PC-9 (cell line): ENCODE measurements at regions not wholly inside any gene's neighbourhood (a gene's known extent, or its start where the extent isn't known, plus 50 kb on each side); places are given as distances from the start of the nearest gene placed in this dataset.

ENCODE experiments used
- EZH2 ChIP-seq: fragments of 200-600 bp; sonication (generic); IDR thresholded peaks from 2 replicates; pipeline ENCODE4 v1.8.0; 2017; ENCODE audit warnings: antibody characterized with exemption, low read depth
- TF ChIP-seq, protein P1 (sequence below): fragments of 200-600 bp; sonication (generic); conservative IDR thresholded peaks from 2 replicates; pipeline ENCODE4 v1.6.1; 2017; ENCODE audit warnings: mixed run types, antibody characterized with exemption, mild to moderate bottlenecking, moderate library complexity

DNA sequence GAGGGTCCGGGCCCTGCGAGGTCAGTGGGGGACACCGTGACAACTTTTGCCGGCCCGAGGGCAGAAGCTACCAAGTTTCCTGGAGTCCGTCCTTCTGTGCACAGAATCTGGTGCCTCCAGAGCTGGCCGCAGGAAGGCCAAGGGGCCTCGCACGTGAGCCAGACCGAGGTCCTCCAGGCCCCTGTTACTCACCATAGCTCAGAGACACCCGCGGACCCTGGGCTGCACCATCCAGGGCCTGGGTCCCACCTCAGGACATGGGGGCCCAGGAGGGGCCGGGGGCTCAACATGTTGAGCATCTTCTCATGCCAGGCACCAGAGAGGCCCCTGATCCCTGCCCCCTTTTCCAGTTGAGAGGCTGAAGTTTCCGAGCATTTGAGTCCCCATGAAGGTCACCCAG, 87.9 kb downstream of the HMX1 start:
- TF ChIP-seq, protein P1, sequence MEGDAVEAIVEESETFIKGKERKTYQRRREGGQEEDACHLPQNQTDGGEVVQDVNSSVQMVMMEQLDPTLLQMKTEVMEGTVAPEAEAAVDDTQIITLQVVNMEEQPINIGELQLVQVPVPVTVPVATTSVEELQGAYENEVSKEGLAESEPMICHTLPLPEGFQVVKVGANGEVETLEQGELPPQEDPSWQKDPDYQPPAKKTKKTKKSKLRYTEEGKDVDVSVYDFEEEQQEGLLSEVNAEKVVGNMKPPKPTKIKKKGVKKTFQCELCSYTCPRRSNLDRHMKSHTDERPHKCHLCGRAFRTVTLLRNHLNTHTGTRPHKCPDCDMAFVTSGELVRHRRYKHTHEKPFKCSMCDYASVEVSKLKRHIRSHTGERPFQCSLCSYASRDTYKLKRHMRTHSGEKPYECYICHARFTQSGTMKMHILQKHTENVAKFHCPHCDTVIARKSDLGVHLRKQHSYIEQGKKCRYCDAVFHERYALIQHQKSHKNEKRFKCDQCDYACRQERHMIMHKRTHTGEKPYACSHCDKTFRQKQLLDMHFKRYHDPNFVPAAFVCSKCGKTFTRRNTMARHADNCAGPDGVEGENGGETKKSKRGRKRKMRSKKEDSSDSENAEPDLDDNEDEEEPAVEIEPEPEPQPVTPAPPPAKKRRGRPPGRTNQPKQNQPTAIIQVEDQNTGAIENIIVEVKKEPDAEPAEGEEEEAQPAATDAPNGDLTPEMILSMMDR, result no peak
- TF ChIP-seq EZH2, result no peak
